RWPE1 (cell line): ENCODE measurements at regions not wholly inside any gene's neighbourhood (a gene's known extent, or its start where the extent isn't known, plus 50 kb on each side); places are given as distances from the start of the nearest gene placed in this dataset.

Experiments
- CTCF ChIA-PET: fragments of 350-600 bp; sonication (Branson Sonifier 250); formaldehyde crosslinking; extraction: SDS; loops from one replicate; lab custom pipeline; 2021; lab: Yijun Ruan, JAX
- POLR2A ChIA-PET: fragments of 400-600 bp; formaldehyde crosslinking; extraction: SDS; loops from one replicate; lab custom pipeline; 2020; ENCODE audit warnings: antibody characterized with exemption; ENCODE audit not compliant: low non-redundant PET; lab: Yijun Ruan, JAX
- DNase-seq: peaks from one replicate; pipeline ENCODE4 v3.0.0; 2012; ENCODE audit warnings: low spot score
- H3K27ac ChIP-seq: fragments of 450-650 bp; 2 replicates; pipeline ENCODE4 v1.5.1; 2017
- CTCF ChIP-seq: fragments of 450-650 bp; conservative IDR thresholded peaks from 2 replicates; pipeline ENCODE4 v1.5.1; 2017; ENCODE audit warnings: low read depth, mild to moderate bottlenecking

GRCh38 chr6:140567466-140567865 lies 1193.0 kb upstream of the CITED2 start:
- H3K27ac ChIP-seq, result no peak overlapping the region
- DNase-seq, result no peak
- ChIA-PET CTCF (no interaction called here), POLR2A (no interaction called here)
- TF ChIP-seq CTCF, result no peak

DNA sequence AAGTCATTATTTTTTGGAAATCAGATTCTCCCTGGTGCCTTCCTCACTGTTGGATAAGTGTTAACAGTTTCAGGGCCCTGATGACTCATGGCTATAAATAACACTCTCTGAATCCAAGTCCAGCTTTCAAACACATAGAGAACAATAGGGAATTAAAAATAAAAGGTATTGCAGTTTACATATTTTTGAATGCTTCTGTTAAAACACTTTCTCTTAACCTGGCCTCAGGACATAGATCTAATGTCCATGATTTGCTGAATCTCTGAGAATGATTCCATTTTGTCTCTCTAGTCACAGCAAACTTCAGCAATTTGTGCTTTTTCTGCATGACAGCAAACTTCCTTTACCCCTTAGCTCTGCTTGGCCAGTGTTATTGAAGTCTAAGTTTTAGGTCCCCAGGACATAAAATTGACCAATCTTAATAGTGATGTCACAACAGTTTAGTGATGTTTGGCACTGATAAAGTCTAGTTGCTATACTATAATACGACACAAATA lies 1192.4 kb upstream of the CITED2 start:
- ChIA-PET POLR2A (no interaction called here), CTCF (interaction anchor here (0.5 to 0.6 kb wide), 2 partner anchors 402 to 1048 kb away, joined by 3 read pairs; no protein-coding TSS in a partner anchor)
- no peak for TF ChIP-seq CTCF

GRCh38 chr6:140563728-140564127 lies 1189.3 kb upstream of the CITED2 start:
- ChIA-PET CTCF (no interaction called here), POLR2A (no interaction called here)
- H3K27ac ChIP-seq, result no peak overlapping the region
- TF ChIP-seq CTCF, result no peak
- no peak for DNase-seq

More for the DNA sequence above, 1192.4 kb upstream of the CITED2 start:
- no peak overlapping the region for H3K27ac ChIP-seq
- peak; percentile 36 for DNase-seq

- no peak for TF ChIP-seq CTCF
- no peak for DNase-seq
- ChIA-PET POLR2A (no interaction called here), CTCF (no interaction called here)
- no peak overlapping the region for H3K27ac ChIP-seq
Measured at GRCh38 chr6:140561701-140562100, 1187.3 kb upstream of the CITED2 start.

GRCh38 chr6:140560671-140561070 lies 1186.2 kb upstream of the CITED2 start:
- POLR2A ChIA-PET, result no interaction called here
- CTCF ChIA-PET, result no interaction called here
- no peak for DNase-seq
- TF ChIP-seq CTCF, result no peak
- no peak overlapping the region for H3K27ac ChIP-seq

GRCh38 chr6:140559458-140559857 lies 1185.0 kb upstream of the CITED2 start:
- DNase-seq, result no peak
- POLR2A ChIA-PET, result no interaction called here
- no peak overlapping the region for H3K27ac ChIP-seq
- CTCF ChIA-PET, result interaction anchor here (0.7 kb wide), 1 partner anchor 1400 kb away, joined by 3 read pairs; no protein-coding TSS in a partner anchor
- no peak for TF ChIP-seq CTCF

GRCh38 chr6:140554421-140554820 lies 1180.0 kb upstream of the CITED2 start:
- ChIA-PET CTCF (no interaction called here), POLR2A (no interaction called here)
- H3K27ac ChIP-seq, result no peak overlapping the region
- no peak for DNase-seq
- TF ChIP-seq CTCF, result no peak
